ENCODE measurements at regions not wholly inside any gene's neighbourhood (a gene's known extent, or its start where the extent isn't known, plus 50 kb on each side); places are given as distances from the start of the nearest gene placed in this dataset.

GRCh38 chr15:95086531-95087252 lies 855.3 kb downstream of the MCTP2 start:
- H3K9me1 ChIP-seq (ENCODE audit: control insufficient read depth, extremely low read depth, insufficient read depth, low read length), result no peaks in the 10 kb centered on the region
- H3K79me2 ChIP-seq (ENCODE audit: control insufficient read depth, insufficient read depth, low read length), result no peaks in the 10 kb centered on the region
- no peaks in the 10 kb centered on the region for H3K36me3 ChIP-seq (ENCODE audit: control insufficient read depth in 2 of 2, extremely low read depth in 1 of 2, insufficient read depth in 2 of 2, low read length in 2 of 2)
- H3K27me3 ChIP-seq (ENCODE audit: control insufficient read depth, extremely low read depth, insufficient read depth, low read length), result no peaks in the 10 kb centered on the region
- H3K4me1 ChIP-seq (ENCODE audit: control insufficient read depth, extremely low read depth, insufficient read depth, low read length), result no peaks in the 10 kb centered on the region
- no peak for FAIRE-seq
- dilution Hi-C loops (cut with MboI; ENCODE audit: extremely low pct_ligation_motif_present, low sequenced_read_pairs), result no loop called here
- no peak overlapping the region for H3K9ac ChIP-seq (ENCODE audit: control insufficient read depth, extremely low read depth, insufficient read depth, low read length)
- H3K4me2 ChIP-seq (ENCODE audit: control insufficient read depth, extremely low read depth, insufficient read depth, low read depth, low read length), result no peak overlapping the region
- no peak for DNase-seq (ENCODE audit: low read depth, low spot score)
- H3K27ac ChIP-seq (ENCODE audit: control insufficient read depth, insufficient read depth, low read length), result no peak overlapping the region
- H3K9me3 ChIP-seq (ENCODE audit: control insufficient read depth, low read depth, low read length), result no peaks in the 10 kb centered on the region
- H2AFZ ChIP-seq (ENCODE audit: control insufficient read depth, low read length), result no peak overlapping the region
- TF ChIP-seq EZH2 (IDR thresholded peaks at IDR 0.05; ENCODE audit: low read length), result no peak
- TF ChIP-seq CTCF (optimal IDR thresholded peaks at IDR 0.05 in 1 of 3, IDR thresholded peaks at IDR 0.05 in 1 of 3, conservative IDR thresholded peaks at IDR 0.05 in 1 of 3; ENCODE audit: extremely low read depth in 1 of 3, insufficient read depth in 2 of 3, low read length in 3 of 3), result no peak
- H3K4me3 ChIP-seq (ENCODE audit: control insufficient read depth in 2 of 3, extremely low read depth in 1 of 3, insufficient read depth in 2 of 3, low read depth in 1 of 3, low read length in 3 of 3), result no peak overlapping the region
- no peaks in the 10 kb centered on the region for H4K20me1 ChIP-seq (ENCODE audit: control insufficient read depth, extremely low read depth, insufficient read depth, low read length)

GRCh38 chr15:95087253-95087609 lies 855.9 kb downstream of the MCTP2 start:
- Histone ChIP-seq H3K9me3 (ENCODE audit: control insufficient read depth, low read depth, low read length) (no peaks in the 10 kb centered on the region), H3K27me3 (ENCODE audit: control insufficient read depth, extremely low read depth, insufficient read depth, low read length) (no peaks in the 10 kb centered on the region), H3K4me2 (ENCODE audit: control insufficient read depth, extremely low read depth, insufficient read depth, low read depth, low read length) (no peak overlapping the region), H3K9ac (ENCODE audit: control insufficient read depth, extremely low read depth, insufficient read depth, low read length) (no peak overlapping the region), H3K79me2 (ENCODE audit: control insufficient read depth, insufficient read depth, low read length) (no peaks in the 10 kb centered on the region), H3K27ac (ENCODE audit: control insufficient read depth, insufficient read depth, low read length) (no peak overlapping the region), H3K36me3 (ENCODE audit: control insufficient read depth in 2 of 2, extremely low read depth in 1 of 2, insufficient read depth in 2 of 2, low read length in 2 of 2) (no peaks in the 10 kb centered on the region), H3K4me3 (ENCODE audit: control insufficient read depth in 2 of 3, extremely low read depth in 1 of 3, insufficient read depth in 2 of 3, low read depth in 1 of 3, low read length in 3 of 3) (no peak overlapping the region), H2AFZ (ENCODE audit: control insufficient read depth, low read length) (no peak overlapping the region), H3K9me1 (ENCODE audit: control insufficient read depth, extremely low read depth, insufficient read depth, low read length) (no peaks in the 10 kb centered on the region), H3K4me1 (ENCODE audit: control insufficient read depth, extremely low read depth, insufficient read depth, low read length) (no peaks in the 10 kb centered on the region), H4K20me1 (ENCODE audit: control insufficient read depth, extremely low read depth, insufficient read depth, low read length) (no peaks in the 10 kb centered on the region)
- TF ChIP-seq CTCF (optimal IDR thresholded peaks at IDR 0.05 in 1 of 3, IDR thresholded peaks at IDR 0.05 in 1 of 3, conservative IDR thresholded peaks at IDR 0.05 in 1 of 3; ENCODE audit: extremely low read depth in 1 of 3, insufficient read depth in 2 of 3, low read length in 3 of 3) (no peak), EZH2 (IDR thresholded peaks at IDR 0.05; ENCODE audit: low read length) (no peak)
- no peak for FAIRE-seq
- DNase-seq (ENCODE audit: low read depth, low spot score), result no peak
- dilution Hi-C loops (cut with MboI; ENCODE audit: extremely low pct_ligation_motif_present, low sequenced_read_pairs), result no loop called here

Data from keratinocyte (primary cell).